ENCODE measurements at regions not wholly inside any gene's neighbourhood (a gene's known extent, or its start where the extent isn't known, plus 50 kb on each side); places are given as distances from the start of the nearest gene placed in this dataset.
"Not testable (repeated sequence)": the region's sequence is repeated elsewhere in the genome, so short reads cannot be mapped to it uniquely, and the experiment has no call there.

GRCh38 chr1:177411381-177411780 lies 240.6 kb downstream of the BRINP2 start:
- DNase-seq = no peak
- CTCF ChIA-PET = no interaction called here
- Histone ChIP-seq H3K4me1 (ENCODE audit: control insufficient read depth in 2 of 2, insufficient read depth in 2 of 2, low read length in 2 of 2) (no peaks in the 10 kb centered on the region), H3K27me3 (ENCODE audit: control insufficient read depth in 2 of 2, insufficient read depth in 2 of 2, low read length in 2 of 2) (no peaks in the 10 kb centered on the region), H3K9me3 (ENCODE audit: control insufficient read depth in 2 of 3, low read length in 3 of 3) (no peaks in the 10 kb centered on the region), H3K4me3 (ENCODE audit: low read length) (no peak overlapping the region), H3K27ac (ENCODE audit: low read depth, low read length) (no peak overlapping the region), H3K36me3 (ENCODE audit: control insufficient read depth in 2 of 3, insufficient read depth in 3 of 3, low read length in 3 of 3) (no peaks in the 10 kb centered on the region)
- peaks cover 0 to 5% (median 0%) of the 10 kb centered on the region in 5 donors for H3K27me3 Mint-ChIP-seq
- POLR2A ChIA-PET = no interaction called here
- H3K9me3 Mint-ChIP-seq = peaks cover 9 to 23% (median 13%) of the 10 kb centered on the region in 11 donors
- intact Hi-C loops (cut with micrococcal nuclease) = no loop called here
- no peak overlapping the region for H3K4me3 Mint-ChIP-seq
- no peaks in the 10 kb centered on the region for H3K4me1 Mint-ChIP-seq
- H3K36me3 Mint-ChIP-seq = peaks cover 0 to 9% (median 0%) of the 10 kb centered on the region in 5 donors
- H3K27ac Mint-ChIP-seq = no peak overlapping the region
- no peak for ATAC-seq

GRCh38 chr1:177410179-177410766 lies 239.5 kb downstream of the BRINP2 start:
- ChIA-PET POLR2A (no interaction called here), CTCF (no interaction called here)
- H3K4me3 ChIP-seq (ENCODE audit: low read length) = no peak overlapping the region
- no peak overlapping the region for H3K27ac ChIP-seq (ENCODE audit: low read depth, low read length)
- intact Hi-C loops (cut with micrococcal nuclease) = no loop called here
- Mint-ChIP-seq H3K36me3 (peaks cover 0 to 9% (median 0%) of the 10 kb centered on the region in 5 donors), H3K9me3 (peaks cover 9 to 23% (median 14%) of the 10 kb centered on the region in 11 donors), H3K27ac (no peak overlapping the region), H3K4me1 (no peaks in the 10 kb centered on the region), H3K4me3 (no peak overlapping the region), H3K27me3 (peaks cover 0 to 5% (median 0%) of the 10 kb centered on the region in 5 donors)
- H3K27me3 ChIP-seq (ENCODE audit: control insufficient read depth in 2 of 2, insufficient read depth in 2 of 2, low read length in 2 of 2) = no peaks in the 10 kb centered on the region
- no peaks in the 10 kb centered on the region for H3K36me3 ChIP-seq (ENCODE audit: control insufficient read depth in 2 of 3, insufficient read depth in 3 of 3, low read length in 3 of 3)
- DNase-seq = no peak
- no peaks in the 10 kb centered on the region for H3K4me1 ChIP-seq (ENCODE audit: control insufficient read depth in 2 of 2, insufficient read depth in 2 of 2, low read length in 2 of 2)
- no peak for ATAC-seq
- no peaks in the 10 kb centered on the region for H3K9me3 ChIP-seq (ENCODE audit: control insufficient read depth in 2 of 3, low read length in 3 of 3)

GRCh38 chr1:177406323-177406722 lies 235.6 kb downstream of the BRINP2 start:
- H3K27me3 ChIP-seq (ENCODE audit: control insufficient read depth in 2 of 2, insufficient read depth in 2 of 2, low read length in 2 of 2); H3K4me1 ChIP-seq (ENCODE audit: control insufficient read depth in 2 of 2, insufficient read depth in 2 of 2, low read length in 2 of 2); H3K27me3 Mint-ChIP-seq; H3K4me1 Mint-ChIP-seq; H3K36me3 ChIP-seq (ENCODE audit: control insufficient read depth in 2 of 3, insufficient read depth in 3 of 3, low read length in 3 of 3); H3K27ac ChIP-seq (ENCODE audit: low read depth, low read length); POLR2A ChIA-PET; H3K9me3 ChIP-seq (ENCODE audit: control insufficient read depth in 2 of 3, low read length in 3 of 3); H3K4me3 ChIP-seq (ENCODE audit: low read length); intact Hi-C loops (cut with micrococcal nuclease); CTCF ChIA-PET; ATAC-seq; H3K4me3 Mint-ChIP-seq; H3K36me3 Mint-ChIP-seq; H3K27ac Mint-ChIP-seq; DNase-seq: not testable (repeated sequence)
- H3K9me3 Mint-ChIP-seq = peaks cover 7 to 23% (median 13%) of the 10 kb centered on the region in 11 donors

- no peaks in the 10 kb centered on the region for H3K9me3 ChIP-seq (ENCODE audit: control insufficient read depth in 2 of 3, low read length in 3 of 3)
- H3K4me3 ChIP-seq (ENCODE audit: low read length) = no peak overlapping the region
- H3K27me3 ChIP-seq (ENCODE audit: control insufficient read depth in 2 of 2, insufficient read depth in 2 of 2, low read length in 2 of 2) = no peaks in the 10 kb centered on the region
- H3K4me3 Mint-ChIP-seq = no peak overlapping the region
- no peaks in the 10 kb centered on the region for H3K36me3 Mint-ChIP-seq
- H3K27me3 Mint-ChIP-seq = peaks cover 0 to 4% (median 0%) of the 10 kb centered on the region in 5 donors
- H3K4me1 ChIP-seq (ENCODE audit: control insufficient read depth in 2 of 2, insufficient read depth in 2 of 2, low read length in 2 of 2) = no peaks in the 10 kb centered on the region
- H3K27ac Mint-ChIP-seq = no peak overlapping the region
- DNase-seq (no peak), ATAC-seq (no peak)
- H3K36me3 ChIP-seq (ENCODE audit: control insufficient read depth in 2 of 3, insufficient read depth in 3 of 3, low read length in 3 of 3) = no peaks in the 10 kb centered on the region
- intact Hi-C loops (cut with micrococcal nuclease) = no loop called here
- H3K27ac ChIP-seq (ENCODE audit: low read depth, low read length) = no peak overlapping the region
- ChIA-PET CTCF (no interaction called here), POLR2A (no interaction called here)
- no peaks in the 10 kb centered on the region for H3K4me1 Mint-ChIP-seq
- peaks cover 1 to 24% (median 7%) of the 10 kb centered on the region in 11 donors for H3K9me3 Mint-ChIP-seq
Observed at GRCh38 chr1:177392336-177392735, 221.6 kb downstream of the BRINP2 start.

GRCh38 chr1:177385760-177386698 lies 215.3 kb downstream of the BRINP2 start:
- Histone ChIP-seq H3K27me3 (ENCODE audit: control insufficient read depth in 2 of 2, insufficient read depth in 2 of 2, low read length in 2 of 2) (no peaks in the 10 kb centered on the region), H3K4me1 (ENCODE audit: control insufficient read depth in 2 of 2, insufficient read depth in 2 of 2, low read length in 2 of 2) (no peaks in the 10 kb centered on the region), H3K4me3 (ENCODE audit: low read length) (no peak overlapping the region), H3K36me3 (ENCODE audit: control insufficient read depth in 2 of 3, insufficient read depth in 3 of 3, low read length in 3 of 3) (no peaks in the 10 kb centered on the region), H3K9me3 (ENCODE audit: control insufficient read depth in 2 of 3, low read length in 3 of 3) (no peaks in the 10 kb centered on the region), H3K27ac (ENCODE audit: low read depth, low read length) (no peak overlapping the region)
- Mint-ChIP-seq H3K27me3 (peaks cover 0 to 5% (median 0%) of the 10 kb centered on the region in 5 donors), H3K9me3 (peaks cover 2 to 26% (median 11%) of the 10 kb centered on the region in 11 donors), H3K27ac (no peak overlapping the region), H3K36me3 (no peaks in the 10 kb centered on the region), H3K4me3 (no peak overlapping the region), H3K4me1 (no peaks in the 10 kb centered on the region)
- DNase-seq = no peak
- ChIA-PET POLR2A (no interaction called here), CTCF (no interaction called here)
- intact Hi-C loops (cut with micrococcal nuclease) = no loop called here
- ATAC-seq = no peak

GRCh38 chr1:177384461-177384860 lies 213.7 kb downstream of the BRINP2 start:
- POLR2A ChIA-PET = no interaction called here
- Histone ChIP-seq H3K4me1 (ENCODE audit: control insufficient read depth in 2 of 2, insufficient read depth in 2 of 2, low read length in 2 of 2) (no peaks in the 10 kb centered on the region), H3K9me3 (ENCODE audit: control insufficient read depth in 2 of 3, low read length in 3 of 3) (no peaks in the 10 kb centered on the region), H3K27me3 (ENCODE audit: control insufficient read depth in 2 of 2, insufficient read depth in 2 of 2, low read length in 2 of 2) (no peaks in the 10 kb centered on the region), H3K27ac (ENCODE audit: low read depth, low read length) (no peak overlapping the region), H3K36me3 (ENCODE audit: control insufficient read depth in 2 of 3, insufficient read depth in 3 of 3, low read length in 3 of 3) (no peaks in the 10 kb centered on the region), H3K4me3 (ENCODE audit: low read length) (no peak overlapping the region)
- CTCF ChIA-PET = no interaction called here
- no peak overlapping the region for H3K4me3 Mint-ChIP-seq
- DNase-seq (no peak), ATAC-seq (no peak)
- H3K36me3 Mint-ChIP-seq = no peaks in the 10 kb centered on the region
- H3K27ac Mint-ChIP-seq = no peak overlapping the region
- peaks cover 0 to 5% (median 0%) of the 10 kb centered on the region in 5 donors for H3K27me3 Mint-ChIP-seq
- intact Hi-C loops (cut with micrococcal nuclease) = no loop called here
- no peaks in the 10 kb centered on the region for H3K4me1 Mint-ChIP-seq
- H3K9me3 Mint-ChIP-seq = peaks cover 2 to 35% (median 14%) of the 10 kb centered on the region in 11 donors

GRCh38 chr1:177383715-177384114 lies 213.0 kb downstream of the BRINP2 start:
- ATAC-seq (no peak), DNase-seq (no peak)
- no peak overlapping the region for H3K4me3 Mint-ChIP-seq
- ChIA-PET CTCF (no interaction called here), POLR2A (no interaction called here)
- H3K27me3 Mint-ChIP-seq = peaks cover 0 to 5% (median 0%) of the 10 kb centered on the region in 5 donors
- Histone ChIP-seq H3K27ac (ENCODE audit: low read depth, low read length) (no peak overlapping the region), H3K4me1 (ENCODE audit: control insufficient read depth in 2 of 2, insufficient read depth in 2 of 2, low read length in 2 of 2) (no peaks in the 10 kb centered on the region), H3K36me3 (ENCODE audit: control insufficient read depth in 2 of 3, insufficient read depth in 3 of 3, low read length in 3 of 3) (no peaks in the 10 kb centered on the region), H3K9me3 (ENCODE audit: control insufficient read depth in 2 of 3, low read length in 3 of 3) (no peaks in the 10 kb centered on the region), H3K4me3 (ENCODE audit: low read length) (no peak overlapping the region), H3K27me3 (ENCODE audit: control insufficient read depth in 2 of 2, insufficient read depth in 2 of 2, low read length in 2 of 2) (no peaks in the 10 kb centered on the region)
- peaks cover 2 to 35% (median 14%) of the 10 kb centered on the region in 11 donors for H3K9me3 Mint-ChIP-seq
- H3K4me1 Mint-ChIP-seq = no peaks in the 10 kb centered on the region
- no peak overlapping the region for H3K27ac Mint-ChIP-seq
- H3K36me3 Mint-ChIP-seq = no peaks in the 10 kb centered on the region
- intact Hi-C loops (cut with micrococcal nuclease) = no loop called here

Data from naive thymus-derived CD4-positive, alpha-beta T cell (primary cell).